ENCODE measurements at regions not wholly inside any gene's neighbourhood (a gene's known extent, or its start where the extent isn't known, plus 50 kb on each side); places are given as distances from the start of the nearest gene placed in this dataset.

GRCh38 chr9:30507166-30507565 lies 1877.3 kb upstream of the ACO1 start:
- FAIRE-seq (no peak), DNase-seq (ENCODE audit: low read depth in 1 of 2, low spot score in 2 of 2) (no peak)
- no peak overlapping the region for H3K4me3 ChIP-seq (ENCODE audit: extremely low read depth in 1 of 4, insufficient read depth in 2 of 4, low read depth in 3 of 4, low read length in 4 of 4)
- H2BK12ac ChIP-seq (ENCODE audit: low read depth, low read length) = no peak overlapping the region
- ChIA-PET POLR2A (ENCODE audit: partially characterized antibody) (no interaction called here), CTCF (ENCODE audit: partially characterized antibody) (interaction anchor here (0.8 to 1.4 kb wide), 3 partner anchors 24 to 656 kb away, joined by 3 read pairs; no protein-coding TSS in a partner anchor)
- H4K8ac ChIP-seq (ENCODE audit: extremely low read depth, insufficient read depth, low read length) = no peak overlapping the region
- H3K56ac ChIP-seq (replicated peaks; ENCODE audit: insufficient read length, low read depth, low read length) = no peak overlapping the region
- H3K79me1 ChIP-seq (ENCODE audit: low read depth, low read length) = no peaks in the 10 kb centered on the region
- no peaks in the 10 kb centered on the region for H3K79me2 ChIP-seq (ENCODE audit: control insufficient read depth in 1 of 2, insufficient read depth in 2 of 2, low read length in 2 of 2)
- no peaks in the 10 kb centered on the region for H4K20me1 ChIP-seq (replicated peaks in 1 of 2; ENCODE audit: control insufficient read depth in 1 of 2, insufficient read depth in 2 of 2, low read length in 2 of 2)
- no peak overlapping the region for H3K14ac ChIP-seq (ENCODE audit: insufficient read length)
- H3K23me2 ChIP-seq (ENCODE audit: low read depth, low read length) = no peaks in the 10 kb centered on the region
- WGBS, 2 experiments (ENCODE audit: extremely low coverage in 1 of 2, insufficient coverage in 1 of 2, insufficient read length in 1 of 2, insufficient replicate concordance in 2 of 2, low coverage in 1 of 2, low lambda C conversion rate in 2 of 2, missing lambda C conversion rate in 1 of 2) = 90% methylated on average over 2 of the region's 2 CpGs; no CpG with 5 or more reads in 1 of the 2 experiments
- H2AFZ ChIP-seq (ENCODE audit: low read length) = no peak overlapping the region
- H4K91ac ChIP-seq (replicated peaks; ENCODE audit: insufficient read length, low read length) = no peak overlapping the region
- H4K5ac ChIP-seq (ENCODE audit: insufficient read length, low read depth, low read length) = no peak overlapping the region
- H2AK5ac ChIP-seq (ENCODE audit: low read depth, low read length) = no peak overlapping the region
- H2BK120ac ChIP-seq (replicated peaks; ENCODE audit: low read depth, low read length) = no peak overlapping the region
- no peak overlapping the region for H3K18ac ChIP-seq (ENCODE audit: extremely low read depth, low read length)
- no peak overlapping the region for H2BK20ac ChIP-seq (ENCODE audit: low read length)
- no peak overlapping the region for H2BK15ac ChIP-seq (ENCODE audit: low read length)
- H3K4me1 ChIP-seq (replicated peaks in 1 of 4; ENCODE audit: control insufficient read depth in 3 of 4, insufficient read depth in 4 of 4, low read length in 3 of 4) = no peaks in the 10 kb centered on the region
- no peaks in the 10 kb centered on the region for H3K27me3 ChIP-seq (replicated peaks in 1 of 4; ENCODE audit: control insufficient read depth in 3 of 4, extremely low read depth in 1 of 4, insufficient read depth in 3 of 4, low read length in 3 of 4)
- H3K23ac ChIP-seq (ENCODE audit: insufficient read length) = no peak overlapping the region
- H3K9me3 ChIP-seq (ENCODE audit: insufficient read depth in 2 of 2, low read depth in 1 of 2, low read length in 1 of 2) = no peaks in the 10 kb centered on the region
- H3K9ac ChIP-seq (replicated peaks in 1 of 4; ENCODE audit: extremely low read depth in 1 of 4, low read depth in 3 of 4, low read length in 3 of 4) = no peak overlapping the region
- H3K27ac ChIP-seq (ENCODE audit: low read depth, low read length) = no peak overlapping the region
- no peak overlapping the region for H2BK5ac ChIP-seq (ENCODE audit: low read depth, low read length)
- H3K36me3 ChIP-seq (ENCODE audit: control insufficient read depth in 2 of 4, insufficient read depth in 4 of 4, low read length in 3 of 4) = no peaks in the 10 kb centered on the region
- no peak overlapping the region for H3K4ac ChIP-seq (replicated peaks; ENCODE audit: insufficient read length, low read depth, low read length)
- H3K4me2 ChIP-seq (ENCODE audit: insufficient read depth in 1 of 2, low read depth in 2 of 2, low read length in 2 of 2) = no peak overlapping the region
- no peak for TF ChIP-seq CHD1 (IDR thresholded peaks at IDR 0.05; ENCODE audit: low read depth, low read length)
- no peak for TF ChIP-seq CTCF (IDR thresholded peaks at IDR 0.05; ENCODE audit: control extremely low read depth in 1 of 3, insufficient read depth in 1 of 3, low read depth in 1 of 3, low read length in 3 of 3)
- no peak for TF ChIP-seq BRCA1 (IDR thresholded peaks at IDR 0.05; ENCODE audit: low read depth, low read length)
- no peak for TF ChIP-seq RAD21 (IDR thresholded peaks at IDR 0.05 in 1 of 2, conservative IDR thresholded peaks at IDR 0.05 in 1 of 2; ENCODE audit: low read depth in 2 of 2, low read length in 2 of 2)
- TF ChIP-seq BACH1 (IDR thresholded peaks at IDR 0.05; ENCODE audit: low read length) = no peak
- TF ChIP-seq RNF2 (IDR thresholded peaks at IDR 0.05; ENCODE audit: borderline replicate concordance, low read depth, low read length, missing control alignments, poor library complexity, severe bottlenecking) = no peak
- TF ChIP-seq GTF2F1 (IDR thresholded peaks at IDR 0.05; ENCODE audit: borderline replicate concordance, low read depth, low read length) = no peak
- TF ChIP-seq ATF2 (IDR thresholded peaks at IDR 0.05; ENCODE audit: low read length) = no peak
- TF ChIP-seq CTBP2 (IDR thresholded peaks at IDR 0.05; ENCODE audit: borderline replicate concordance, insufficient read depth, insufficient read length, low read length) = no peak
